GM12878 (cell line): ENCODE measurements at regions not wholly inside any gene's neighbourhood (a gene's known extent, or its start where the extent isn't known, plus 50 kb on each side); places are given as distances from the start of the nearest gene placed in this dataset.

Experiments used
- ATAC-seq: fragments of 200-7000 bp; cut with Tn5 transposase; 3 replicates; pipeline ENCODE4 v1.9.1; 2020; ENCODE audit warnings: mild to moderate bottlenecking, moderate library complexity
- BruUV-seq: library from RNA; stranded (reverse); fragments of 400-500 nt; replicated peaks from 2 replicates; lab custom pipeline; 2021; lab: Mats Ljungman, UMichigan
- CTCF ChIA-PET: fragments of 300-600 bp; sonication (Branson Sonifier 250); formaldehyde crosslinking; extraction: SDS; loops from one replicate; lab custom pipeline; 2021; ENCODE audit warnings: inconsistent platforms; lab: Yijun Ruan, JAX
- POLR2A ChIA-PET: fragments of 350-600 bp; formaldehyde crosslinking; extraction: SDS; loops from one replicate; lab custom pipeline; 2021; ENCODE audit warnings: inconsistent platforms; lab: Charles Lee
- RAD21 ChIA-PET: fragments of 300-600 bp; sonication (Branson Sonifier 250); formaldehyde crosslinking; loops from one replicate; lab custom pipeline; 2023; ENCODE audit warnings: antibody characterized with exemption; ENCODE audit not compliant: unreplicated experiment; lab: Charles Lee
- SMC1A ChIA-PET: fragments of 300-600 bp; sonication (Branson Sonifier 250); formaldehyde crosslinking; loops from one replicate; lab custom pipeline; 2023; ENCODE audit not compliant: unreplicated experiment, uncharacterized antibody; lab: Charles Lee
- DNase-seq: peaks from one replicate; pipeline ENCODE4 v3.0.0-alpha.2; 2011; ENCODE audit warnings: low read depth, low spot score
- FAIRE-seq: peaks from 3 replicates; lab custom pipeline; 2011; peaks lifted over from hg19 to GRCh38; lab: Jason Lieb, UNC
- H2AFZ ChIP-seq: 2 replicates; pipeline ENCODE4 v1.6.0; 2011; ENCODE audit warnings: low read depth, low read length, control low read depth; ENCODE audit not compliant: control insufficient read depth
- H3K27ac ChIP-seq: 2 replicates; pipeline ENCODE4 v1.5.1; 2011; ENCODE audit warnings: control low read depth; ENCODE audit not compliant: control insufficient read depth, insufficient read depth
- H3K27me3 ChIP-seq, 2 experiments: replicated peaks in 1 of 2; 2 replicates each; pipeline versions ENCODE4 v1.6.0 to v1.6.1; 2011; ENCODE audit warnings: low read length in 1 of 2; ENCODE audit not compliant: control insufficient read depth in 2 of 2, insufficient read depth in 2 of 2
- H3K36me3 ChIP-seq, 2 experiments: 2 replicates each; pipeline ENCODE4 v1.5.1; 2011; ENCODE audit warnings: low read length in 1 of 2; ENCODE audit not compliant: control insufficient read depth in 2 of 2, insufficient read depth in 2 of 2
- H3K4me1 ChIP-seq: 2 replicates; pipeline ENCODE4 v1.6.1; 2011; ENCODE audit warnings: mild to moderate bottlenecking, low read length, moderate library complexity, mixed read lengths; ENCODE audit not compliant: control insufficient read depth, insufficient read depth
- H3K4me2 ChIP-seq: 2 replicates; pipeline ENCODE4 v1.6.0; 2011; ENCODE audit warnings: control low read depth; ENCODE audit not compliant: control insufficient read depth, insufficient read depth
- H3K4me3 ChIP-seq: fragments of 200-600 bp; sonication (generic); 2 replicates; pipeline ENCODE4 v1.5.1; 2016
- H3K79me2 ChIP-seq: 2 replicates; pipeline ENCODE4 v1.6.0; 2011; ENCODE audit warnings: low read length; ENCODE audit not compliant: control insufficient read depth, insufficient read depth
- H3K9ac ChIP-seq: 2 replicates; pipeline ENCODE4 v1.8.0; 2011; ENCODE audit warnings: low read length, control low read depth, mixed read lengths; ENCODE audit not compliant: control insufficient read depth, insufficient read depth
- H3K9me3 ChIP-seq: replicated peaks from 3 replicates; pipeline ENCODE4 v1.5.1; 2011; ENCODE audit warnings: mild to moderate bottlenecking, low read length; ENCODE audit not compliant: control insufficient read depth, insufficient read depth
- H4K20me1 ChIP-seq: 2 replicates; pipeline ENCODE4 v1.6.0; 2011; ENCODE audit not compliant: control insufficient read depth, insufficient read depth
- BMI1 ChIP-seq: fragments of 450-650 bp; IDR thresholded peaks from 2 replicates; pipeline ENCODE4 v1.6.1; 2016; ENCODE audit warnings: mild to moderate bottlenecking, moderate library complexity, borderline replicate concordance
- GATAD2B ChIP-seq: fragments of 450-650 bp; conservative IDR thresholded peaks from 2 replicates; pipeline ENCODE4 v1.6.1; 2017; ENCODE audit warnings: low read depth, mild to moderate bottlenecking, moderate library complexity
- KLF5 ChIP-seq: fragments of 450-650 bp; IDR thresholded peaks from 2 replicates; pipeline ENCODE4 v1.6.1; 2014; ENCODE audit warnings: mild to moderate bottlenecking; ENCODE audit not compliant: partially characterized antibody
- NFIC ChIP-seq: IDR thresholded peaks from 2 replicates; pipeline ENCODE4 v1.6.1; 2012; ENCODE audit warnings: low read depth, mild to moderate bottlenecking, inconsistent platforms, low read length, moderate library complexity
- POLR2A ChIP-seq: IDR thresholded peaks from 2 replicates; pipeline ENCODE4 v1.6.1; 2011; ENCODE audit warnings: low read depth, mild to moderate bottlenecking, low read length
- RB1 ChIP-seq: fragments of 450-650 bp; formaldehyde crosslinking; IDR thresholded peaks from 2 replicates; pipeline ENCODE4 v1.6.1; 2017; ENCODE audit warnings: mild to moderate bottlenecking, borderline replicate concordance
- ZSCAN29 ChIP-seq: fragments of 450-650 bp; IDR thresholded peaks from 2 replicates; pipeline ENCODE4 v1.6.1; 2017; ENCODE audit warnings: mild to moderate bottlenecking, moderate library complexity
- WGBS: methylation state at CpG from one replicate; pipeline ENCODE4 v1.1.6; 2016; ENCODE audit warnings: low lambda C conversion rate; ENCODE audit not compliant: insufficient replicate concordance, insufficient coverage; ENCODE audit errors: missing lambda C conversion rate; 5-methylcytosine and 5-hydroxymethylcytosine counted together
- in situ Hi-C: fragments of 300-500 bp; cut with MboI; formaldehyde crosslinking; loops from 9 replicates; pipeline ENCODE4 v1.14.3; 2018; ENCODE audit warnings: mixed read lengths
- intact Hi-C: fragments of 100-400 bp; cut with micrococcal nuclease; formaldehyde crosslinking; loops from one replicate; pipeline ENCODE4 v1.14.2; 2022; ENCODE audit not compliant: unreplicated experiment
- TF ChIP-seq, protein P1 (sequence below): fragments of 150-350 bp; IDR thresholded peaks from 2 replicates; pipeline ENCODE4 v1.6.1; 2016; ENCODE audit warnings: low read depth, low read length
- TF ChIP-seq, protein P2 (sequence below): IDR thresholded peaks from 2 replicates; pipeline ENCODE4 v1.6.1; 2011; ENCODE audit warnings: mild to moderate bottlenecking, low read depth, low read length, moderate library complexity; ENCODE audit not compliant: insufficient replicate concordance
- TF ChIP-seq, protein P3 (sequence below): fragments of 450-650 bp; formaldehyde crosslinking; IDR thresholded peaks from 2 replicates; pipeline ENCODE4 v1.5.0; 2022; ENCODE audit warnings: mild to moderate bottlenecking, missing genetic modification characterization

- BruUV-seq, result no TSS peak
- in situ Hi-C loops, result no loop called here
- ChIA-PET RAD21 (no interaction called here), POLR2A (no interaction called here), CTCF (no interaction called here), SMC1A (interaction anchor here (2.1 to 2.4 kb wide), 2 partner anchors 9 to 116 kb away, joined by 6 to 7 read pairs; no protein-coding TSS in a partner anchor)
- intact Hi-C loops, result no loop called here
- H2AFZ ChIP-seq, result no peak overlapping the region
- no peaks in the 10 kb centered on the region for H3K79me2 ChIP-seq
- H3K4me1 ChIP-seq, result no peaks in the 10 kb centered on the region
- no peaks in the 10 kb centered on the region; the same call in 2 of the 3 replicates for H3K9me3 ChIP-seq
- H4K20me1 ChIP-seq, result no peaks in the 10 kb centered on the region
- no peak for FAIRE-seq
- H3K36me3 ChIP-seq, result no peaks in the 10 kb centered on the region
- H3K27me3 ChIP-seq, result no peaks in the 10 kb centered on the region
- no peak overlapping the region for H3K4me2 ChIP-seq
- no peak for DNase-seq
- no peak overlapping the region for H3K27ac ChIP-seq
- TF ChIP-seq, protein P1, sequence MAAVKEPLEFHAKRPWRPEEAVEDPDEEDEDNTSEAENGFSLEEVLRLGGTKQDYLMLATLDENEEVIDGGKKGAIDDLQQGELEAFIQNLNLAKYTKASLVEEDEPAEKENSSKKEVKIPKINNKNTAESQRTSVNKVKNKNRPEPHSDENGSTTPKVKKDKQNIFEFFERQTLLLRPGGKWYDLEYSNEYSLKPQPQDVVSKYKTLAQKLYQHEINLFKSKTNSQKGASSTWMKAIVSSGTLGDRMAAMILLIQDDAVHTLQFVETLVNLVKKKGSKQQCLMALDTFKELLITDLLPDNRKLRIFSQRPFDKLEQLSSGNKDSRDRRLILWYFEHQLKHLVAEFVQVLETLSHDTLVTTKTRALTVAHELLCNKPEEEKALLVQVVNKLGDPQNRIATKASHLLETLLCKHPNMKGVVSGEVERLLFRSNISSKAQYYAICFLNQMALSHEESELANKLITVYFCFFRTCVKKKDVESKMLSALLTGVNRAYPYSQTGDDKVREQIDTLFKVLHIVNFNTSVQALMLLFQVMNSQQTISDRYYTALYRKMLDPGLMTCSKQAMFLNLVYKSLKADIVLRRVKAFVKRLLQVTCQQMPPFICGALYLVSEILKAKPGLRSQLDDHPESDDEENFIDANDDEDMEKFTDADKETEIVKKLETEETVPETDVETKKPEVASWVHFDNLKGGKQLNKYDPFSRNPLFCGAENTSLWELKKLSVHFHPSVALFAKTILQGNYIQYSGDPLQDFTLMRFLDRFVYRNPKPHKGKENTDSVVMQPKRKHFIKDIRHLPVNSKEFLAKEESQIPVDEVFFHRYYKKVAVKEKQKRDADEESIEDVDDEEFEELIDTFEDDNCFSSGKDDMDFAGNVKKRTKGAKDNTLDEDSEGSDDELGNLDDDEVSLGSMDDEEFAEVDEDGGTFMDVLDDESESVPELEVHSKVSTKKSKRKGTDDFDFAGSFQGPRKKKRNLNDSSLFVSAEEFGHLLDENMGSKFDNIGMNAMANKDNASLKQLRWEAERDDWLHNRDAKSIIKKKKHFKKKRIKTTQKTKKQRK, result no peak
- no peak for TF ChIP-seq POLR2A
- TF ChIP-seq NFIC, result no peak
- no peak for TF ChIP-seq RB1
- TF ChIP-seq, protein P2, sequence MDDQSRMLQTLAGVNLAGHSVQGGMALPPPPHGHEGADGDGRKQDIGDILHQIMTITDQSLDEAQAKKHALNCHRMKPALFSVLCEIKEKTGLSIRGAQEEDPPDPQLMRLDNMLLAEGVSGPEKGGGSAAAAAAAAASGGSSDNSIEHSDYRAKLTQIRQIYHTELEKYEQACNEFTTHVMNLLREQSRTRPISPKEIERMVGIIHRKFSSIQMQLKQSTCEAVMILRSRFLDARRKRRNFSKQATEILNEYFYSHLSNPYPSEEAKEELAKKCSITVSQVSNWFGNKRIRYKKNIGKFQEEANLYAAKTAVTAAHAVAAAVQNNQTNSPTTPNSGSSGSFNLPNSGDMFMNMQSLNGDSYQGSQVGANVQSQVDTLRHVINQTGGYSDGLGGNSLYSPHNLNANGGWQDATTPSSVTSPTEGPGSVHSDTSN, result no peak
- no peak for TF ChIP-seq BMI1
- no peak for TF ChIP-seq KLF5
- TF ChIP-seq, protein P3, sequence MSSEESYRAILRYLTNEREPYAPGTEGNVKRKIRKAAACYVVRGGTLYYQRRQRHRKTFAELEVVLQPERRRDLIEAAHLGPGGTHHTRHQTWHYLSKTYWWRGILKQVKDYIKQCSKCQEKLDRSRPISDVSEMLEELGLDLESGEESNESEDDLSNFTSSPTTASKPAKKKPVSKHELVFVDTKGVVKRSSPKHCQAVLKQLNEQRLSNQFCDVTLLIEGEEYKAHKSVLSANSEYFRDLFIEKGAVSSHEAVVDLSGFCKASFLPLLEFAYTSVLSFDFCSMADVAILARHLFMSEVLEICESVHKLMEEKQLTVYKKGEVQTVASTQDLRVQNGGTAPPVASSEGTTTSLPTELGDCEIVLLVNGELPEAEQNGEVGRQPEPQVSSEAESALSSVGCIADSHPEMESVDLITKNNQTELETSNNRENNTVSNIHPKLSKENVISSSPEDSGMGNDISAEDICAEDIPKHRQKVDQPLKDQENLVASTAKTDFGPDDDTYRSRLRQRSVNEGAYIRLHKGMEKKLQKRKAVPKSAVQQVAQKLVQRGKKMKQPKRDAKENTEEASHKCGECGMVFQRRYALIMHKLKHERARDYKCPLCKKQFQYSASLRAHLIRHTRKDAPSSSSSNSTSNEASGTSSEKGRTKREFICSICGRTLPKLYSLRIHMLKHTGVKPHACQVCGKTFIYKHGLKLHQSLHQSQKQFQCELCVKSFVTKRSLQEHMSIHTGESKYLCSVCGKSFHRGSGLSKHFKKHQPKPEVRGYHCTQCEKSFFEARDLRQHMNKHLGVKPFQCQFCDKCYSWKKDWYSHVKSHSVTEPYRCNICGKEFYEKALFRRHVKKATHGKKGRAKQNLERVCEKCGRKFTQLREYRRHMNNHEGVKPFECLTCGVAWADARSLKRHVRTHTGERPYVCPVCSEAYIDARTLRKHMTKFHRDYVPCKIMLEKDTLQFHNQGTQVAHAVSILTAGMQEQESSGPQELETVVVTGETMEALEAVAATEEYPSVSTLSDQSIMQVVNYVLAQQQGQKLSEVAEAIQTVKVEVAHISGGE, result no peak
- no peak for TF ChIP-seq GATAD2B
- no peak for TF ChIP-seq ZSCAN29
- H3K9ac ChIP-seq, result no peak overlapping the region
- no peak for ATAC-seq
- H3K4me3 ChIP-seq, result no peak overlapping the region
- 36% methylated on average over 3 of the region's 3 CpGs for WGBS
These were observed 304.7 kb downstream of the GABRG2 start for GRCh38 chr5:162372256-162372655.
